SK-N-SH (cell line): ENCODE measurements at regions not wholly inside any gene's neighbourhood (a gene's known extent, or its start where the extent isn't known, plus 50 kb on each side); places are given as distances from the start of the nearest gene placed in this dataset.

ENCODE experiments used
- CTCF ChIA-PET: fragments of 300-600, 350-600 bp; formaldehyde crosslinking; extraction: SDS; loops from one replicate; lab custom pipeline; 2021; lab: Yijun Ruan, JAX
- POLR2A ChIA-PET: fragments of 350-600 bp; sonication (Branson Sonifier 250); formaldehyde crosslinking; extraction: SDS; loops from one replicate; lab custom pipeline; 2020; ENCODE audit warnings: antibody characterized with exemption, inconsistent platforms; lab: Yijun Ruan, JAX
- DNase-seq: peaks from one replicate; pipeline ENCODE4 v3.0.0; 2012
- H2AFZ ChIP-seq: fragments of 200-600 bp; sonication (generic); 2 replicates; pipeline ENCODE4 v1.8.1; 2016; ENCODE audit warnings: antibody characterized with exemption, mild to moderate bottlenecking, low read depth
- H3F3A ChIP-seq: fragments of 200-600 bp; sonication (generic); replicated peaks from 2 replicates; pipeline ENCODE3; 2016; ENCODE audit warnings: antibody characterized with exemption, mild to moderate bottlenecking; ENCODE audit not compliant: insufficient read depth
- H3K27ac ChIP-seq, 2 experiments: fragments of 200-500 bp in 1 of 2; fragments of 200-600 bp in 1 of 2; sonication (Bioruptor generic) in 1 of 2; sonication (generic), shearing (Covaris generic) in 1 of 2; 2 replicates each; pipeline versions ENCODE4 v1.5.1 to v1.6.1; 2014 to 2016; ENCODE audit warnings: low read depth in 2 of 2, inconsistent platforms in 1 of 2, low read length in 1 of 2, mild to moderate bottlenecking in 1 of 2, mixed read lengths in 1 of 2
- H3K27me3 ChIP-seq: fragments of 200-600 bp; sonication (generic), shearing (Covaris generic); 2 replicates; pipeline ENCODE4 v1.6.1; 2016; ENCODE audit warnings: mixed run types; ENCODE audit not compliant: insufficient read depth
- H3K36me3 ChIP-seq, 2 experiments: fragments of 200-500 bp in 1 of 2; fragments of 200-600 bp in 1 of 2; sonication (Bioruptor generic) in 1 of 2; sonication (generic) in 1 of 2; replicated peaks in 1 of 2; 2 replicates each; pipeline versions ENCODE3 to v1.5.1; 2014 to 2016; ENCODE audit warnings: low read length in 1 of 2, mild to moderate bottlenecking in 1 of 2; ENCODE audit not compliant: insufficient read depth in 2 of 2, control insufficient read depth in 1 of 2
- H3K4me1 ChIP-seq, 2 experiments: fragments of 200-500 bp in 1 of 2; fragments of 200-600 bp in 1 of 2; sonication (Bioruptor generic) in 1 of 2; sonication (generic), shearing (Covaris generic) in 1 of 2; 2 replicates each; pipeline versions ENCODE4 v1.5.1 to v1.6.1; 2014 to 2016; ENCODE audit warnings: low read depth in 1 of 2, low read length in 1 of 2, mixed run types in 1 of 2; ENCODE audit not compliant: insufficient read depth in 2 of 2, control insufficient read depth in 1 of 2
- H3K4me2 ChIP-seq: fragments of 200-600 bp; sonication (generic), shearing (Covaris generic); 2 replicates; pipeline ENCODE4 v1.6.1; 2017; ENCODE audit warnings: mixed run types
- H3K4me3 ChIP-seq, 2 experiments: fragments of 200-500 bp in 1 of 2; fragments of 200-600 bp in 1 of 2; sonication (Bioruptor generic) in 1 of 2; sonication (generic), shearing (Covaris generic) in 1 of 2; 2 replicates each; pipeline versions ENCODE4 v1.5.1 to v1.8.1; 2014 to 2016; ENCODE audit warnings: low read depth in 2 of 2, inconsistent platforms in 1 of 2, low read length in 1 of 2, mild to moderate bottlenecking in 1 of 2, mixed read lengths in 1 of 2, moderate library complexity in 1 of 2
- H3K79me2 ChIP-seq: fragments of 200-600 bp; sonication (generic); 2 replicates; pipeline ENCODE4 v1.8.1; 2017; ENCODE audit warnings: mild to moderate bottlenecking; ENCODE audit not compliant: insufficient read depth
- H3K9ac ChIP-seq: fragments of 200-600 bp; sonication (generic); 2 replicates; pipeline ENCODE4 v1.6.1; 2017; ENCODE audit warnings: mixed run types
- H3K9me2 ChIP-seq: fragments of 200-600 bp; sonication (generic); 2 replicates; pipeline ENCODE4 v1.6.1; 2017; ENCODE audit warnings: mixed run types
- H3K9me3 ChIP-seq: fragments of 200-600 bp; sonication (generic); 2 replicates; pipeline ENCODE4 v1.6.1; 2017; ENCODE audit warnings: mixed run types, mild to moderate bottlenecking, moderate library complexity
- H4K20me1 ChIP-seq: fragments of 200-600 bp; sonication (generic); 2 replicates; pipeline ENCODE4 v1.6.1; 2017; ENCODE audit warnings: mild to moderate bottlenecking, mixed run types; ENCODE audit not compliant: insufficient read depth
- CHD2 ChIP-seq: fragments of 150-350 bp; IDR thresholded peaks from 2 replicates; pipeline ENCODE4 v1.6.1; 2018; ENCODE audit warnings: low read length; ENCODE audit not compliant: partially characterized antibody
- ELF1 ChIP-seq: IDR thresholded peaks from 2 replicates; pipeline ENCODE4 v1.4.0; 2012
- EP300 ChIP-seq, 2 experiments: IDR thresholded peaks; 2 replicates each; pipeline versions ENCODE4 v1.4.0 to v1.6.1; 2012; ENCODE audit warnings: borderline replicate concordance in 1 of 2, low read depth in 1 of 2, low read length in 1 of 2
- EZH2phosphoT487 ChIP-seq: fragments of 200-600 bp; sonication (generic); IDR thresholded peaks from 2 replicates; pipeline ENCODE4 v1.6.1; 2017; ENCODE audit warnings: low read depth, mixed run types, mild to moderate bottlenecking, antibody characterized with exemption, moderate library complexity, borderline replicate concordance
- FOXJ3 ChIP-seq: sonication (generic); formaldehyde crosslinking; IDR thresholded peaks from 2 replicates; pipeline ENCODE4 v1.5.1; 2020; ENCODE audit warnings: mild to moderate bottlenecking, missing genetic modification reagents
- FOXM1 ChIP-seq: IDR thresholded peaks from 2 replicates; pipeline ENCODE4 v1.4.0; 2012; ENCODE audit warnings: low read depth, mild to moderate bottlenecking
- GATA2 ChIP-seq: sonication (generic); formaldehyde crosslinking; IDR thresholded peaks from 2 replicates; pipeline ENCODE4 v1.5.0; 2020; ENCODE audit warnings: mild to moderate bottlenecking, missing genetic modification reagents
- JUND ChIP-seq: IDR thresholded peaks from 2 replicates; pipeline ENCODE4 v1.4.0; 2012
- MEF2A ChIP-seq: IDR thresholded peaks from 2 replicates; pipeline ENCODE4 v1.4.0; 2012; ENCODE audit warnings: low read depth, borderline replicate concordance
- RAD21 ChIP-seq: IDR thresholded peaks from 2 replicates; pipeline ENCODE4 v1.6.1; 2012; ENCODE audit warnings: mild to moderate bottlenecking, low read length
- RCOR1 ChIP-seq: fragments of 150-350 bp; IDR thresholded peaks from 2 replicates; pipeline ENCODE4 v1.6.1; 2017; ENCODE audit warnings: antibody characterized with exemption, low read length
- RXRA ChIP-seq: IDR thresholded peaks from 2 replicates; pipeline ENCODE4 v1.4.0; 2012; ENCODE audit warnings: low read depth, mild to moderate bottlenecking, borderline replicate concordance
- SMC3 ChIP-seq: IDR thresholded peaks from 2 replicates; pipeline ENCODE4 v1.6.1; 2012; ENCODE audit warnings: low read depth, low read length, improper control_type of control experiment
- USF1 ChIP-seq: IDR thresholded peaks from 2 replicates; pipeline ENCODE4 v1.4.0; 2012; ENCODE audit warnings: low read depth, borderline replicate concordance
- WGBS: methylation state at CpG from one replicate; pipeline ENCODE4 v1.1.6; 2017; ENCODE audit warnings: low lambda C conversion rate; 5-methylcytosine and 5-hydroxymethylcytosine counted together
- TF ChIP-seq, protein P1 (sequence below): IDR thresholded peaks from 2 replicates; pipeline ENCODE4 v1.4.0; 2012; ENCODE audit warnings: low read depth
- TF ChIP-seq, protein P2 (sequence below): IDR thresholded peaks from 2 replicates; pipeline ENCODE4; 2012
- TF ChIP-seq, protein P3 (sequence below): fragments of 150-350 bp; IDR thresholded peaks from 2 replicates; pipeline ENCODE4 v1.6.1; 2017; ENCODE audit warnings: antibody characterized with exemption, low read length, low read depth, borderline replicate concordance
- TF ChIP-seq, protein P4 (sequence below): fragments of 200-600 bp; sonication (generic); IDR thresholded peaks from 2 replicates; pipeline ENCODE4 v1.6.1; 2017; ENCODE audit warnings: antibody characterized with exemption, mild to moderate bottlenecking, moderate library complexity

GRCh38 chr4:23278845-23279244 lies 586.1 kb downstream of the GBA3 start:
- ChIA-PET POLR2A (no interaction called here), CTCF (no interaction called here)
- no peaks in the 10 kb centered on the region for H3K4me1 ChIP-seq
- TF ChIP-seq, protein P1, sequence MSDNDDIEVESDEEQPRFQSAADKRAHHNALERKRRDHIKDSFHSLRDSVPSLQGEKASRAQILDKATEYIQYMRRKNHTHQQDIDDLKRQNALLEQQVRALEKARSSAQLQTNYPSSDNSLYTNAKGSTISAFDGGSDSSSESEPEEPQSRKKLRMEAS: no peak
- TF ChIP-seq RCOR1: no peak
- TF ChIP-seq EP300 (IDR thresholded peaks at IDR 0.05; ENCODE audit: borderline replicate concordance in 1 of 2, low read depth in 1 of 2, low read length in 1 of 2): no peak
- TF ChIP-seq, protein P2, sequence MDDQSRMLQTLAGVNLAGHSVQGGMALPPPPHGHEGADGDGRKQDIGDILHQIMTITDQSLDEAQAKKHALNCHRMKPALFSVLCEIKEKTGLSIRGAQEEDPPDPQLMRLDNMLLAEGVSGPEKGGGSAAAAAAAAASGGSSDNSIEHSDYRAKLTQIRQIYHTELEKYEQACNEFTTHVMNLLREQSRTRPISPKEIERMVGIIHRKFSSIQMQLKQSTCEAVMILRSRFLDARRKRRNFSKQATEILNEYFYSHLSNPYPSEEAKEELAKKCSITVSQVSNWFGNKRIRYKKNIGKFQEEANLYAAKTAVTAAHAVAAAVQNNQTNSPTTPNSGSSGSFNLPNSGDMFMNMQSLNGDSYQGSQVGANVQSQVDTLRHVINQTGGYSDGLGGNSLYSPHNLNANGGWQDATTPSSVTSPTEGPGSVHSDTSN: no peak
- no peak for TF ChIP-seq GATA2 (CRISPR knock-in tag)
- TF ChIP-seq, protein P3, sequence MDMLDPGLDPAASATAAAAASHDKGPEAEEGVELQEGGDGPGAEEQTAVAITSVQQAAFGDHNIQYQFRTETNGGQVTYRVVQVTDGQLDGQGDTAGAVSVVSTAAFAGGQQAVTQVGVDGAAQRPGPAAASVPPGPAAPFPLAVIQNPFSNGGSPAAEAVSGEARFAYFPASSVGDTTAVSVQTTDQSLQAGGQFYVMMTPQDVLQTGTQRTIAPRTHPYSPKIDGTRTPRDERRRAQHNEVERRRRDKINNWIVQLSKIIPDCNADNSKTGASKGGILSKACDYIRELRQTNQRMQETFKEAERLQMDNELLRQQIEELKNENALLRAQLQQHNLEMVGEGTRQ: no peak
- no peak for TF ChIP-seq RXRA
- TF ChIP-seq ELF1: no peak
- no peak for TF ChIP-seq USF1
- TF ChIP-seq FOXM1: no peak
- TF ChIP-seq CHD2: no peak
- H3K79me2 ChIP-seq: no peaks in the 10 kb centered on the region
- H4K20me1 ChIP-seq: no peaks in the 10 kb centered on the region
- no peak overlapping the region for H3K4me2 ChIP-seq
- no peak overlapping the region for H3K4me3 ChIP-seq
- no peaks in the 10 kb centered on the region for H3K27me3 ChIP-seq
- H3K9ac ChIP-seq: no peak overlapping the region
- H3K9me2 ChIP-seq: no peaks in the 10 kb centered on the region
- DNase-seq: no peak
- WGBS: 41% methylated on average over 2 of the region's 2 CpGs
- no peak overlapping the region for H2AFZ ChIP-seq
- no peak overlapping the region for H3K27ac ChIP-seq
- H3K36me3 ChIP-seq: no peaks in the 10 kb centered on the region
- H3K9me3 ChIP-seq: no peaks in the 10 kb centered on the region
- no peaks in the 10 kb centered on the region for H3F3A ChIP-seq

DNA sequence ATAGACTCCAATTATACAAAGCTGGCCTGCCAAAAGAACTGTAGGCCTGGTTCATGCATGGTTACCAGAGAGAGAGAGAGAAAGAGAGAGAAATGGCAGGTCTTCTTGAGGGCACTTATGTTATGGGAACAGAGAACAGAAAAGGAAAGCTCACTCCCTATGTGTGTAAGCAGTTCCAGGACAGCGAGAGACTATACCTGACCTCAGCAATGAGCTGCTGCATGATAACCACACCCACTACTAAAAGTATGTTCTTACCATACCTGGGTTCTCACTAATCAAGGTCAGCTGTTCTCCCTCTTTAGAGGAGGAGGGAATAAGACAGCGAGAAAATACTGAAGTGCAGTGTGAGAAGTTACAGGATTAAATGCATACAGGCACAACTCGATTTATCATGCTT lies 583.3 kb downstream of the GBA3 start:
- no peaks in the 10 kb centered on the region for H3K9me2 ChIP-seq
- no peak overlapping the region for H2AFZ ChIP-seq
- 5% methylated on average over 3 of the region's 3 CpGs for WGBS
- no peaks in the 10 kb centered on the region for H3K9me3 ChIP-seq
- DNase-seq: no peak
- no peaks in the 10 kb centered on the region for H3K27me3 ChIP-seq
- H3K27ac ChIP-seq: no peak overlapping the region
- H3K79me2 ChIP-seq: no peaks in the 10 kb centered on the region
- no peak for TF ChIP-seq RXRA
- TF ChIP-seq ELF1: no peak
- TF ChIP-seq, protein P3: no peak
- no peak for TF ChIP-seq RAD21
- TF ChIP-seq, protein P4, sequence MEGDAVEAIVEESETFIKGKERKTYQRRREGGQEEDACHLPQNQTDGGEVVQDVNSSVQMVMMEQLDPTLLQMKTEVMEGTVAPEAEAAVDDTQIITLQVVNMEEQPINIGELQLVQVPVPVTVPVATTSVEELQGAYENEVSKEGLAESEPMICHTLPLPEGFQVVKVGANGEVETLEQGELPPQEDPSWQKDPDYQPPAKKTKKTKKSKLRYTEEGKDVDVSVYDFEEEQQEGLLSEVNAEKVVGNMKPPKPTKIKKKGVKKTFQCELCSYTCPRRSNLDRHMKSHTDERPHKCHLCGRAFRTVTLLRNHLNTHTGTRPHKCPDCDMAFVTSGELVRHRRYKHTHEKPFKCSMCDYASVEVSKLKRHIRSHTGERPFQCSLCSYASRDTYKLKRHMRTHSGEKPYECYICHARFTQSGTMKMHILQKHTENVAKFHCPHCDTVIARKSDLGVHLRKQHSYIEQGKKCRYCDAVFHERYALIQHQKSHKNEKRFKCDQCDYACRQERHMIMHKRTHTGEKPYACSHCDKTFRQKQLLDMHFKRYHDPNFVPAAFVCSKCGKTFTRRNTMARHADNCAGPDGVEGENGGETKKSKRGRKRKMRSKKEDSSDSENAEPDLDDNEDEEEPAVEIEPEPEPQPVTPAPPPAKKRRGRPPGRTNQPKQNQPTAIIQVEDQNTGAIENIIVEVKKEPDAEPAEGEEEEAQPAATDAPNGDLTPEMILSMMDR: no peak
- no peak for TF ChIP-seq RCOR1
- no peak for TF ChIP-seq EZH2phosphoT487
- no peak for TF ChIP-seq MEF2A
- no peak for TF ChIP-seq CHD2
- TF ChIP-seq JUND: no peak
- TF ChIP-seq FOXJ3 (CRISPR knock-in tag): no peak
- TF ChIP-seq SMC3: no peak
- TF ChIP-seq, all 33 proteins: peak for 0
- no peak overlapping the region for H3K9ac ChIP-seq
- no peaks in the 10 kb centered on the region for H4K20me1 ChIP-seq
- H3F3A ChIP-seq: no peaks in the 10 kb centered on the region
- no peaks in the 10 kb centered on the region for H3K4me1 ChIP-seq
- ChIA-PET CTCF (no interaction called here), POLR2A (no interaction called here)
- H3K4me3 ChIP-seq: no peak overlapping the region
- H3K4me2 ChIP-seq: no peak overlapping the region
- no peaks in the 10 kb centered on the region for H3K36me3 ChIP-seq
